ENCODE measurements at regions not wholly inside any gene's neighbourhood (a gene's known extent, or its start where the extent isn't known, plus 50 kb on each side); places are given as distances from the start of the nearest gene placed in this dataset.

DNA sequence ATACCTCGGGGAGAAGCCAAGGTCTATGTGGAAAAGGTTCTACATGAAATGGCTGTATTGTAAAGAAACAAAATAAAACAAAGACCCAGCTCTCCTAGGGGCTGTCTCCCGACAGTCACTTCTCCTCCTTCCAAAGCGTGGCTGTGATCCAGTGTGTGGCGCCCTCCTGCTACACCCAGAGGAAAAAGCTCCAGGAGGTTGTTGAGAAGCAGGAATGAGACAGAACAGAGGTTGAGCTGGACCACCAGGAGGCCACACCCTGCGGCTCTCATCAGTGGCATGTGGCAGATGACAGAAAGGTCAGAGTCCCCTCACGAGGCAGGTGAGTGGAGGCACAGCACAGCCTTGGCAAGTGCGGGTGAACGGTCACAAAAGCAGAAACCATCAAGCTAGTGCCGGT lies 236.0 kb downstream of the TBXT start:
- Histone ChIP-seq H3K4me1 (ENCODE audit: low read depth) (no peaks in the 10 kb centered on the region), H3K27me3 (peaks cover 6% of the 10 kb centered on the region), H3K4me3 (no peak overlapping the region), H3K27ac (no peak overlapping the region), H3K36me3 (no peaks in the 10 kb centered on the region), H3K9me3 (ENCODE audit: low read depth) (no peaks in the 10 kb centered on the region)
- TF ChIP-seq, protein P1, sequence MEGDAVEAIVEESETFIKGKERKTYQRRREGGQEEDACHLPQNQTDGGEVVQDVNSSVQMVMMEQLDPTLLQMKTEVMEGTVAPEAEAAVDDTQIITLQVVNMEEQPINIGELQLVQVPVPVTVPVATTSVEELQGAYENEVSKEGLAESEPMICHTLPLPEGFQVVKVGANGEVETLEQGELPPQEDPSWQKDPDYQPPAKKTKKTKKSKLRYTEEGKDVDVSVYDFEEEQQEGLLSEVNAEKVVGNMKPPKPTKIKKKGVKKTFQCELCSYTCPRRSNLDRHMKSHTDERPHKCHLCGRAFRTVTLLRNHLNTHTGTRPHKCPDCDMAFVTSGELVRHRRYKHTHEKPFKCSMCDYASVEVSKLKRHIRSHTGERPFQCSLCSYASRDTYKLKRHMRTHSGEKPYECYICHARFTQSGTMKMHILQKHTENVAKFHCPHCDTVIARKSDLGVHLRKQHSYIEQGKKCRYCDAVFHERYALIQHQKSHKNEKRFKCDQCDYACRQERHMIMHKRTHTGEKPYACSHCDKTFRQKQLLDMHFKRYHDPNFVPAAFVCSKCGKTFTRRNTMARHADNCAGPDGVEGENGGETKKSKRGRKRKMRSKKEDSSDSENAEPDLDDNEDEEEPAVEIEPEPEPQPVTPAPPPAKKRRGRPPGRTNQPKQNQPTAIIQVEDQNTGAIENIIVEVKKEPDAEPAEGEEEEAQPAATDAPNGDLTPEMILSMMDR (IDR thresholded peaks at IDR 0.05; ENCODE audit: low read depth, low read length): no peak
- DNase-seq (ENCODE audit: low read depth in 1 of 2, low spot score in 1 of 2): peak in 1 of 2 donors; percentile 1

DNA sequence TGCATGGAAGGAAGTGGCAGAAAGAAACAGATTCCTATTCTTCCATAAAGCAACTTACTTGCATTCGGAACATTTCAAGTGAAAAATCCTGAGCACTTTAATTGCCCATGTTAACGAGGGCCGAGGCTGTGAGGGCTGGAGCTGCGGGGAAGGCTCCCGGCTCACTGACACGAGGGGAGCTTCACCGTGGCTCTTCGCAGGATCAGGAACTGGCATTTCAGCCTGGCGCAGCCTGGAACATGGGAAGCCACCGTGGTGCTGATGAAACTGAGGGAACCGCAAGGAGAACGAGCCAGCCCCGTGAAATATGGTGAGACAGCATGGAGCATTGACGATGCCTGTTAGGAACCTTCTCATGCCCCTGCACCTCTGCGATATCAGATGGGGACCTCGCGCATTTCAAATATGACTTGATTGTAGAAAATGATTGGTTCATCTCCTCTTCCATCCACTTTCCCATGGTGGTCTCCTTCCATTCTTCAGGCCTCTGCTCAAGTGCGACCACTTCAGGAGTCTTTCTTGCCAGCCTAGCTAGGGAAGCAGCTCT lies 236.9 kb downstream of the TBXT start:
- Histone ChIP-seq H3K27me3 (peaks cover 6% of the 10 kb centered on the region), H3K36me3 (no peaks in the 10 kb centered on the region), H3K4me1 (ENCODE audit: low read depth) (no peaks in the 10 kb centered on the region), H3K27ac (no peak overlapping the region), H3K4me3 (no peak overlapping the region), H3K9me3 (ENCODE audit: low read depth) (no peaks in the 10 kb centered on the region)
- TF ChIP-seq, protein P1 (IDR thresholded peaks at IDR 0.05; ENCODE audit: low read depth, low read length): no peak
- no peak for DNase-seq (ENCODE audit: low read depth in 1 of 2, low spot score in 1 of 2)

- no peaks in the 10 kb centered on the region for H3K9me3 ChIP-seq (ENCODE audit: low read depth)
- DNase-seq (ENCODE audit: low read depth in 1 of 2, low spot score in 1 of 2): no peak
- TF ChIP-seq, protein P1 (IDR thresholded peaks at IDR 0.05; ENCODE audit: low read depth, low read length): no peak
- H3K4me1 ChIP-seq (ENCODE audit: low read depth): no peaks in the 10 kb centered on the region
- H3K36me3 ChIP-seq: no peaks in the 10 kb centered on the region
- no peak overlapping the region for H3K27ac ChIP-seq
- H3K27me3 ChIP-seq: peaks cover 6% of the 10 kb centered on the region
- no peak overlapping the region for H3K4me3 ChIP-seq
These were observed 238.0 kb downstream of the TBXT start for GRCh38 chr6:165929607-165930006.

DNA sequence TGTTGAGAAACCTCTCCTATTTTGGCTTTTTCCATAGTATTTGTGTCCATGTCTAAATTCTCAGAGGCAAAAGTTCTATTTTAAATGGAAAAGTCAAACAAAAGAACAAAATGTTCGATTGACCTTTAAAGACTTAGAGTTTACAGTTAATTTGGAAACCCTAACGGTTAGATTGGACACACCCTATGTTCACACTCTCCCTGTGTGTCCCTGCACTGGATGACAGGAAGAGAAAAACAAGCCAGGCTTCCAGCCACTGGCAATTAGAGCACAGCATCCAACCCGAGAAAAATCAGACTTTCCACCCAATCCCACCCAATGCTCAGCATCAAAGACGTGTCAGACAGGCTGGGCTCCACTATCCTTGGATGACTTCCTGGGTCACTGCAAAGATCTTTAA lies 241.3 kb downstream of the TBXT start:
- H3K9me3 ChIP-seq (ENCODE audit: low read depth): no peaks in the 10 kb centered on the region
- H3K27ac ChIP-seq: no peak overlapping the region
- DNase-seq (ENCODE audit: low read depth in 1 of 2, low spot score in 1 of 2): no peak
- no peaks in the 10 kb centered on the region for H3K36me3 ChIP-seq
- no peaks in the 10 kb centered on the region for H3K4me1 ChIP-seq (ENCODE audit: low read depth)
- H3K4me3 ChIP-seq: no peak overlapping the region
- TF ChIP-seq, protein P1 (IDR thresholded peaks at IDR 0.05; ENCODE audit: low read depth, low read length): no peak
- H3K27me3 ChIP-seq: peaks cover 6% of the 10 kb centered on the region

- H3K27me3 ChIP-seq: no peaks in the 10 kb centered on the region
- H3K9me3 ChIP-seq (ENCODE audit: low read depth): no peaks in the 10 kb centered on the region
- H3K4me3 ChIP-seq: no peak overlapping the region
- DNase-seq (ENCODE audit: low read depth in 1 of 2, low spot score in 1 of 2): no peak
- H3K36me3 ChIP-seq: no peaks in the 10 kb centered on the region
- no peak overlapping the region for H3K27ac ChIP-seq
- TF ChIP-seq, protein P1 (IDR thresholded peaks at IDR 0.05; ENCODE audit: low read depth, low read length): no peak
- H3K4me1 ChIP-seq (ENCODE audit: low read depth): no peaks in the 10 kb centered on the region
These were observed 242.0 kb downstream of the TBXT start for GRCh38 chr6:165925474-165926156.
